GDM1 (cell line): ENCODE measurements at regions not wholly inside any gene's neighbourhood (a gene's known extent, or its start where the extent isn't known, plus 50 kb on each side); places are given as distances from the start of the nearest gene placed in this dataset.

Experiments
- DNase-seq: peaks from one replicate; lab custom pipeline; 2025; lab: John Stamatoyannopoulos, UW

DNA sequence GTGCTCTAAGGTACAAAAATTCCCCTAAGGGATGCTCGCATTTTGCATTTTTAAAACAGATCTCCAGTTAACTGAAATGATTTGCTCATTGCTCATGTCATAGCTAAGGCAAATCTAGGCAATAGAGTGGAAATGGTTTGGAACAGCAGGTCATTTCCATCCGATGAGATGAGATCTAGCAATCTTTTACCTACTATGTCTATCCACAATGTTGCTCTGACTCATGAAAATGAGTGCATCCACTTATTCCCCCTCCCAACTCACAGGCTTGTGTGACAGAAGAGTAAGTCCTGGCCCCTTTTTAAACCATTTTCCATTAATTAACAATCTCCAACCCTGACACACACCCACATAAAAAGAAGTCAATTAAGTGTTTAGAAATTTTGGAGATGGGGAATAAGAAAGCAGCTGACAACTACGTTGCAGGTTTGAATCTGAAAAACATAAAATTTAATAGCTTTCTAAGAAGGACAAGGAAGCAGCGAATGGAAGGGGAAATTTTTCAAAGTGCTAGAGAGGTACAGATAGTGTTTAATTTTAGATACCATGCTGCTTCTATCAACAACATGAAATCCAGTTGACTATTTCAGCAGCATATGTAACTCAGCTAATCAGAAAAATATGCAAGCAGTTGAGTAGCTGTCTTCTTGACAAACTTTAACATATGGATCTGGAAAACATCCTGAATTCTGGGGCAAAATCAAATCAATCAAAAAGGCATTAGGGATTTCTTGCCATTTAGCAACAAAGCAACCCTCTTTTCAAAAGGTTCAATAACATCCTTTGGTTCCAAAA, 112.0 kb downstream of the TMCO5A start:
- no peak for DNase-seq

DNA sequence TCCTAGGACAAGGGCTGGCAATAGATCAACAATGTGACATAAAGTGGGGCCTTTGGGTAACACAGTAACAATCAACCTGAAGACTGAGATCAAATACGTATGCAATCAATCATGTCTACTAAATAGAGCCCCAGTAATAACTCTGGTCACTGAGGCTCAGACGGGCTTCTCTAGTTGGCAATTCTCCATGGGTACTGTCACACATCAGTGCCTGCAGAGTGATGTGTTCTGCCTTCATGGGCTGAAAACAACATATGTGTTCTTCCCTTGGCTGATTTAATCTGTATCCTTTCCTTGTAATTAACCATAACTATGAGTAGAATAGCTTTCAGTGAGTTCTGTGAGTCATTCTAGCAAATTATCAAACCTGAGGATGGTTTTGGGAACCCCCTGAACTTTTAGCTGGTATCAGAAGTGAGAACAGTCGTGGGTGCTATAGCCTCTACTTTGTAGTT, 113.6 kb downstream of the TMCO5A start:
- no peak for DNase-seq

DNA sequence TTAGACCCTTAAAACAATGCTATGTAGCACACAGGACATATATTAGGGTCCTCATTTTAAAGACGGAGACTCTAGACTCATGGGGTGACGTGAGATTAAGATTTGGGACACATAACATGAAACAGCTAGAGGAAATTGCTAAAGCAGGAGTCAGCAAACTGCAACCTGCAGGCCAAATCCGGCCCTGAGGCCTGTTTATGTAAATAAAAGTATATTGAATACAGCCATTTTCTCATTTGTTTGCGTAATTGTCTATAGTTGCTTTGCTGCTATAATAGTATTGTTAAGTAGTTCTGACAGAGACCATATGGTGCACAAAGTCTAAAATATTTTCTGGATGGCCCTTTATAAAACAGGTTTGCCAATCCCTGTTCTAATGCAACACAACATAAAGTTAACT, 115.5 kb downstream of the TMCO5A start:
- no peak for DNase-seq

DNA sequence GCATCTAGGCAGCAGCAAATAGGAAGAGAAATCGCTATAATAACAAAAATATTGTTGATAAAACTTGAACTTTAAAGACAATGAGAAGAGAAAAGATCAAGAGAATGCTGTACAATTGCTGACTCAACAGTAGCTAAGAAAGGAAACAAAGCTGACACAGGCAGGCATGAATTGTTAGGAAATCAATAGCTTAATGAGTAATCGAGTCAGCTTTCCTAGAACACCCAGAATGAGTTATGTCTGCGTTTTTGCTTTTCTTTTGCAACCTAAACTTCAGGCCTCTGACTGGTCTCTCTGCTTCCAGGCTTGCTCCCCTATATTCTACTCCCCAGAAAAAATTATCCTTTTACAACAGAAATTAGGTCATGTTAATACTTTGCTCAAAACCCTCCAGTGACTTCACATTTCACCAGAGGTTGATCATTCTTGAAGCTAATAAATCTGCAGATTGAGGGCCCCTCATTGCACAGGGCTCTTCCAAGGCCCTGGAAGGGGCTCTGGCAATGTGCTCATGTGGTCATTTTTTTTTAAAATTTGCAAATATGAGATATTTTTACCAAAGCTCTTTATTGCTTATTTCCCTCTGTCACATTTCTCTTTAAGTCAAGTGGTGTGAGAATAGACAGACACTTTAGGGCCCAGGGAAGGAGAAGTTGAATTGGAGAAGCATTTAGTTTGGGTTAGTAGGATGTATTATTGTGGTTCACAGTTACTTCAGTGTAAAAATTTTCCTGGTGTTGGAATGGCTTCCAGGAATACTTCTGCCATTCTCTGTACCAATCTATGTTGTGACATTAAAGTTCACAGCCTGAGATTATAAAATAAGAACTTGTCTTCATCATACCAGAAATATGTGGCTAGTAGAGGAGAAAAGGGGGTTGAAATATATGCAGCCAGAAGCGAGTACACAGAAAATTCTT, 116.3 kb downstream of the TMCO5A start:
- DNase-seq: no peak

DNA sequence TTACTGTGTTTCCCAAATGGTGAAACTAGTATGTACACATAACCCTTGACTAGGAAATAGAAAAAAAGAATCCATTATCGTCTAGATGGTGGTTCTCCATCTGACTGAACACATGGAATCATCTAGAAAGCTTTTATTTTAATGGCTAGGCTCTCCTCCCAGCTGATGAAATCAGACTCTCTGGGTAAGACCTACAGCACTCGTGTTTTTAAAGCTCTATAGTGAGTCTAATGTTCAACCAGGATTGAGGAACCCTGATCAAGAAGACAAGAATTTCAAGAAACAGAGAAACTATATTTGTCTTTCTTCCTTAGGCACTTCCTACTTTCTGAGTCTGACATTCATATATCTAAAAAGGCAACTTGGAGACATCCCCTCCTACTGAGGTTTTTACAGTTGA, 118.8 kb downstream of the TMCO5A start:
- DNase-seq: no peak

DNA sequence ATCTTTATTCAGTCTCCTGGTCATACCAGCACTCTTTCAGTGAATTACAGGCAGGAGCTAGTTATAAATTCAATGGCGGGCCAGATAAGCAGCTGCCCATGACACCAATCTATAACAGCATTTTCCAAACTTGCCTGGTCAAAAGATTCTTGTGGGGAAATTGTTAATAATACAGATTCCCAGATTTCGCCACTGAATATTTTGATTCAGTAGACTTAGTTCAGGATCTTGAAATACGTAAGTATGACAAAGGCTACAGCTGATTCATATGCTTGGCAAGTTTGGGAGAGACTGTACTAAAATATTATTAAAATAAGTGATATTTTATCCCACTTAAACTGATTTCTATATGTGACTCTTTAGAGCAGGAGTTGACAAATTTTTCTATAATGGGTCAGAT, 119.3 kb downstream of the TMCO5A start:
- DNase-seq: no peak

DNA sequence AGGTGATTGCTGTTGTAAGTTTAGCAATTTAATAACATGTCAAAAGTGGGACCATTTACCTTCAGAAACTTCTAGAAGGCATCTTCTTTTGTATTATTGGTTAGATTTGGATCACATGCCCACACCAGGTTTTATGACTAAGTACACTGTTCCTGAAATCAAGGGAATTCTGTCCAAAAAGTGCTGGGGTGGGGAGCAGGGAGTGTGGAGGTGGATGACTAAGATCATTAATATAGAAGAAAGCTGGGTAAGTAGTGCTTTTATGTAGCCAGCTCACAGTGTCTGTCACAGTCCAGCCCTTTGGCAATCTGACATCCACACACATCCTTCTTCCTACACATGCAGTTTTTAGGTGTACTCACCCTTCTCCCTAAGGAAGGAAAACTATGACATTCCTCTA, 120.0 kb downstream of the TMCO5A start:
- no peak for DNase-seq

DNA sequence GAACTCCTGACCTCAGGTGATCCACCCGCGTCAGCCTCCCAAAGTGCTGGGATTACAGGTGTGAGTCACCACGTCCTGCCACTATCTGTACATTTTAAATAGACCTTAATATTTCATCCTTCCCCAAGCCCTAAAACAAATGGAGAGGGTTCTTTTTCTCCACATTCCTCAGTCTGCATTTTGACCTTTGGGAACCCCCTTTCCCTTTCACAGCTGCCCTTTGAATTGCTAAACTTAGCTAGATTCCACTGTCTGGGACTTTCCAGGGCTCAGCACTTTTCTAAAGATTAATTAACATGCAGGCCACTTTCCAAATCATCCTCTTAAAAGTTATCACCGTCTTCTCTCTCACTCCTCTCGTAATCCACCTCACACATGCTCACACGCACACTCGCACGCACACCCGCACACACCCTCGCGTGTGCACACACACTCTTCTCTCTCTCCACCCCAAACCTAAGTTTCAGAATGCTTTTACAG, 124.2 kb downstream of the TMCO5A start:
- DNase-seq: no peak

DNA sequence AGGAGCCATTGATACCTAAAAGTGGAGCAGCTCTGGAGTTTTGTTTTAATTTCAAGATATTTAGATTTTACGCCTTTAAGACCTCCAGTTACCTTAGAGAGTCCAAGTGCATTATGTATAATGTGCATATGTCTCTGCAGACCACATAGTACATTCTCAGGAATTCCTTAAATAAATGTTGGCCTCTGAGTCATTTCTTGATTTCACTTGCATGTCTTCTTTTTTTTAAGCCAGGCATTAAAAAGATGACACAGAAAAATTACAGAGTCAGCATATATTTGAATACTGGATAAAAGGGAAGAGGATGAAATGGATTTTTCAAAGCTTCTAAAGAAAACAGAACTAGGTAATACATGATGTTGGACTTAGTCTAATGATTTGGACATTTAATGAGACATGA, 125.2 kb downstream of the TMCO5A start:
- DNase-seq: no peak

DNA sequence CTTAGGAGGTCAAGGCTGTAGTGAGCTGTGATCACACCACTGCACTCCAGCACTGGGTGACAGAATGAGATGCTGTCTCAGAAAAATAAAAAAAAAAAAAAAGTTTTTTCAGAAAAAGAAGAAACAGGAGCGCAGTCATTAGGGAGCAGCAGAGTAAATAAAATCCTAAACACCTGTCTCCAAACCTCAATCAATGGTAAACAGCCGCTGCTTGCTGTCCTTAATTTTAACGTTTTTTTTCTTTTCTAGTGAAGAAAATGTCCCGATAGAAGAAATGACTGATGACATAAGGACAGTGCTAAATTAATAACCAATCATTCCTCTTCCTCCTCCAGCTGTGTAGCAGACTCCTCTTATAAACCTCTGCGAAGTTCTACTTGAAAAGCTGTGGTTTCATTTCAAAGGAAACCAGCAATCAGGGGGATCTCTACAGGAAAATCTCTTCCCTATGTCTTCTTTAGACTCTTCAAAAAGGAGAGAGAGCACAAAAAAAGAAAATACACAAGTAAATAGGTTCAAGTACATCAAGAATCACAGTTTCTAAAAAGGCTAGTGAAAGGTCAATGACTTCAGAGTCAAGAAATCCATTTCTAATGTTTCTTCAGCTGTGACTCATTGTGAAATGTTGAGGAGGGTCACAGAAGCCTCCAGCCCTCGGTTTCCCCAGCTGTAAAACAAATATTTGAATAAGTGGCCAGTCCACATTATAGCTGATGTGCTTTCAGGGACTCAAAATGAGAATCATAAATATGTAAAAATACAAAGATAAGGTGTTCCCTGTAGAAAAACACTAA, 127.6 kb downstream of the TMCO5A start:
- DNase-seq: no peak

DNA sequence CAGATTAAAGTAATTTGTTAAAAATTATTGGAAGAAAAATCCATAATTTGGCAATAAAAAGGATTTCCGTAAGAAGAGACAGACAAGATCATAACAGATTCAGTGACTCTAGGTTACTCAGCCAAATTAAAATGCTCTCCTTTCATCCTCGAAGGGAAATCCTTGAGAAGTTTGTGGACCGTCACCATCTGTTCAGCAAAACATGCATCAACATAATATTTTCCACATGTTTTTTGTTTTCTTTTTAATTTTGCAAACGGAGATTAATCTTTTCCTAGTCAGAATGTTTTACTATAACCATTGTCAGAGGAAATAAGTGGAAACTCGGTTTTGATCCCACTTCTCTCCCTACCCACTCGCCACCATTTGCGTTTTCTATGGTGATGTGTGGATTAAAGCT, 128.3 kb downstream of the TMCO5A start:
- no peak for DNase-seq

DNA sequence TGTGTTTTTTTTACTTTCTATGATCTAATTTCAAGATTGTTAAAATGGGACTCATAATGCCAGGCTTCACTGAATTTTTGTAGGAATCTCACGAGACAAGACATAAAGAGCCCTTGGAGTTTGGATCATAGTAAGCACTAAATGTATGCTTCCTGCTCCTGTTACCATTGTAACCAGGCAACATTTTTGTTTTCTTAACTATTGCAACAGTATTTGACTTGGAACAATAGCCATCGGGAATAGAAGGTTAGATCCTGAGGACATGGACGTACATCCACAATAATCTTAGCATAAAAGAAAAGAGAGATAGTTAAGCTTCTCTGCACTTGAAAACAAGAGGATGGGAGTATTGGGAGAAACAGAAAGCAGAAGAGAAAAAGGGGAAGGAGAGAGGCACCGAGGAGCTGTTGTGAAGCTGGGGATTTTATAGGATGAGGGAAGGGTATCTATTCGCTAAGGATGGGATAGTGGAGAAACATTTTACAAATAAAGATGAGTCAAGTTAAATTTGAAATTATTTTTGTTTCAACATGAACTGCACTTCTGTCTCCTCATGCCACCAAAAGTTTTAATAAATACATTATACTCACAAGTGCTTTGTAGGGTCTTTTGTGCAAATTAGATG, 131.4 kb downstream of the TMCO5A start:
- DNase-seq: no peak

DNA sequence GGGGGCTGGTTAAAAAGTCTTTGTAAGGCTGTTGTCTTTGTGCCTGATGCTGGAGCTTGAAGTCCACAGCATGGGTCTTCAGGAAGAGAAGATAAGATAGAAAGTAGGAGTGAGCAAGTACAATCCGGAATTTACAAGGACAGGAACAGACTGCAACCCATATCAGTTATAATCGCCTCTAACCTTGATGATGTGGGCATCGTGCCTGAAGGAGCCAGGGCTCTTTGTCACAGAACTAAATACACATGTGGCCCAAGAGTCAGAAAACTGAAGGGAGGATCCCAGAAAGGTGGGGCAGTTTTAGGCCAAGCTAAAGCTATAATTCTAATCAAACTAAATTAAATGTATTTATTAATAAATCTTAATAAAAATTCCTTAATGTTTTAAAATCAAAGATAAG, 132.2 kb downstream of the TMCO5A start:
- no peak for DNase-seq

DNA sequence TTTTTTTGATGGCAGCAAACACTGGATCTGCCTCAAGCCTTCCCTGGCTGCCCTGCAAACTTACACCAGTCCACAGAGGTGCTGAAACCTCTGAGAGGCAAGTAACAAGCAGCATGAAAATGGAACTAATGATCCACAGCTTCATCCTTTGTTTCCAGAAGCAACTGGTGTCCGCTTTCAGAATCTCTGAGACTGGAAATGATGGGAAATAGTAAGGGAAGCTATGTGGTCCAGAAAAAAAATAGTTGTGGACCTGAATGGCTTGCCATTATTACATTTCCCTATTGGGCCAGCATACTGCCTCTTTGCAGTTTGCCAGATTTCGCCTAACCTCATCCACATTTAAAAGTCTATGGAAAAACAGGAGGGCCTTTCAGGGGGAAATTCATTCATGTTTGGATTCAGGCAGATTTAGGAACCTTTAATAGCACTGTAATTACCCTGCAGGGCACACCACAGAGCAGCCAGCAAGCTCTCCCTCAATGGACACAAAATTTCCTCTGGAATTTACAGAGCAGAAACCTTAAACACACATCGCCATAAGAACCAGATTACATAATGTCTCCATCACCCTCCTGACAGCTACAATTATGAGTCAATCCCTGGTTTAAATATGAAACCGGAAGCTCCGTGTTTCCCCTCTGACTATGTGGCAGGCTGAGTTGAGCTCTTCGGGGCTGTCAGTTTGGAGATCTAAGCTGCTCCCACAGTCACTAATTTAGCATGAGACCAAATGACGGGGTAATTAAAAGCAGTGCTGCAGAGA, 134.4 kb downstream of the TMCO5A start:
- DNase-seq: peak; percentile 8

DNA sequence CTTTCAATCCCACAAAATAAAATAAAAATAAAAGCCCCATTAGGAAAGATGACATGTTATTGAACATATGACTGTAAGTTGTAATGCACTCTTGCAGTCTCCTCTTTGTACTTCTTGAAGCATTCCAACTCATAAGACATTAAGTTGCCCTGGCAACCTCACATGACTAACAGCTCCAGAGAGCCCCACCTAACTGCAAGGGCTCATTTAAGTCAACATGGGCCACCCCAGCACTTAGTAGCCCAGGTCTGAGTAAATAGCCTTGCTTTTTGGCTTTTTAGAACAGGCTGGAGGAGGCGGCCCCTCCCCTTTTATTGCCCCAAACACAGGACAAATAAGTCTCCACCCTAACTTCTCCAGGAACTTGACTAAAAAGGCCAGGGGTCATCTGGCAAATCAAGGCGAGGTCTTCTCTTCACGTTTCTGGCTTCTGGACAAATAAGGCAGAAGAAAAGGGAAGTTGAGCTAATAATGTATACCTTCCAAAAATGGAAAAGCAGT, 135.1 kb downstream of the TMCO5A start:
- DNase-seq: no peak

DNA sequence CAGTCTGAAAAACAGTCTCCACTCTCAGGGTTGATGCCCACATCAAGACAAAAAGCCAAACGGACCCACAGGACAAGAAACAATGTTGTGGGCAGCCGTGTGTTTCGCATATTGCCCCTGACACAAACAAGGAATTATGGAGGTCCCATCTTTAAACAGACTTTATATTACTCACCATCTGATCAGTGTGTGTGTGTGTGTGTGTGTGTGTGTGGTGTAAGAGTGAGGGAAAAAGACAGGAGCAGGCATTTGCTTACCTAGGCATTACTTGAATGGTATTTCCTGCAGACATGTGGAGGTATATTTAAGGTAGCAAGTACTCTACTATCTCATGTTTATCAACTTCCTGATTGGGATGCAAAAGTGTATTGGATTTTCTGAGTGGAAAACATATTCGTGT, 136.3 kb downstream of the TMCO5A start:
- DNase-seq: no peak

DNA sequence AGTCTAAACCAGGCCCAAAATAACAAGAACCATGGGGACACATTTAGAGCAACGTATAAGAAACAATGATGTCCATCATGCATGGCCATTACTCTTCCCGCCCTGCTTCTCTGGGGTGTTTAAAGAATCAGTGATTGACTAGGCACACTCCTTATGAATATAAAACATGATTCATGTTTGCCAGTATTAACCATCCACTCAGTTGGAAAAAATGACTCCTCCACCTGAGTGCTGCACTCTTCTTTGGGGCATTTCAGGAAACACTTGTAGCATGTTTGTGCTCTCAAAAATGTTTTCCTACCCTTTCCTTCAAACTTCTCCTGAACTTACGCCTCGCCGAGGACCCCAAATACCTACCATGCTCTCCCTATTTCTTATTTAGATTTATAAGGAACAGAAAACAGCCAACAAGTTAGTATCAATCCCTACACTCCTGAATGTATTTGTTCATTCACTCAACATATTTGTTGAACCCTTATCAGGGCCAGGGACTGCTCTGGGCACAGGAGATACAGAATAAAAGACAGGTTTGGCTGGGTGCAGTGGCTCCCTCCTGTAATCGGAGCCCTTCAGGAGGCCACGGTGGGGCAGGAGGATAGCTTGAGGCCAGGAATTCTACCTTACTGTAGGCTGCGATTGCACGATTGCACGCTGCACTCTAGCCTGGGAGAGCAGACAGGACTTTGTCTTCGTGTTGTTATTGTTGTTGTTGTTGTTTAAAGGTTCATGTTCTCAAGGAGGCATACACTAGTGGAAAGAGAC, 137.0 kb downstream of the TMCO5A start:
- DNase-seq: no peak

DNA sequence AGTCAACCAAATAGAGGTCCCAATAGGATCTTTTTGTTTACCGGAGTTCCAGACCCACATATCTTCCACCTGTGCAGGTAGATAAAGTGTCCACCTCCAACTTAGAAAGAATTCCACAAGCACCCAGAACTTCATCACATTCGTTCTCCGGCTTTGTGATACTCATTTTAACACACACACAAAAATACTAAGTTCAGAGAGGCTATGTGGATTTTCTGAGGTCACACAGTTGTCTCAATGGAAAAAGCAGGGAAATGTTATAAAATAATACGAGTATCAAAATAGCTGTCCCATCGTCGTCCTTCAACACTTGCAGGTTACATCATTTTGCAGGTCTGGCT, 137.5 kb downstream of the TMCO5A start:
- no peak for DNase-seq

DNA sequence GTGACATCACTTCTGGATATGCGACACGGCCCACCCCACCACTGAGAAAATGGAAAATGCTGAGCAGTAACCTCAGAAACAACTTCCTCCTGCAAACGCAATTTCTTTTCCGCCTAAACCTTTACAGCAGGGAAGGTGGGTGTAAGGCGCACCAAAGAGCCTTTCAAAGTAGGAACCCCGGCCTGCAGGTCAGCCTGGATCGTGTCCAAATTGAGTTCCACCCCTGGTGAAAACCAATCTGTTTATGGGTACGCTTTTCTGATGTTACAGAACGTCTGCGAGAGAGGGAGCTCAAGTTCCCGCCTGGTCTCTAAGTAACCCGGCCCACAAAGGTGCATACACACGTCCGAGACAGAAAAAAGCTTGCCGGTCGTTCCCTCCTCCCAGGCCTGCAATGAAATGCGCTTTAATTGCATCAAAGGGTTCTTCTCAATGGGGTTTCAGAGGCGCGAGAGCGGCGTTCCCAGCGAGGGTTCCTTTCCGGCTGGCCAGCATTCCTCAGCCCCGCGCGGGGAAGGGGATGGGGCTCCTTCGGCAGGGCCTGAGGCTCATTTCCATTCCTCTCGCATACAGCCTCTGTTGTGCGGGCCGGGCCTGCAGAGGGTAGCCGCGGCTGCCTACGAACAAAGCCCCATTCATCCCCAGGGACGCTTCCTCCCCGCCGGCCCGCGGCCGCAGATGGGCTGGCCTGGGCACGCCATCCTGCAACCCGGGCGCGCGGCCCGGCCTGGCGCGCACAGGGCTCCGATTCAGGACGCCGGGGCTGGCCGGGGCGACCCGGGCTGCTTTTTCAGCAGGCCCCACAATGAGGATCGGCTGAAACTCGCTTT, 138.1 kb downstream of the TMCO5A start:
- peak; percentile 16 for DNase-seq
